EH (cell line): ENCODE measurements at regions not wholly inside any gene's neighbourhood (a gene's known extent, or its start where the extent isn't known, plus 50 kb on each side); places are given as distances from the start of the nearest gene placed in this dataset.

Experiments used
- DNase-seq: peaks from one replicate; pipeline ENCODE4 v3.0.0-alpha.2; 2015; ENCODE audit warnings: low read depth

DNA sequence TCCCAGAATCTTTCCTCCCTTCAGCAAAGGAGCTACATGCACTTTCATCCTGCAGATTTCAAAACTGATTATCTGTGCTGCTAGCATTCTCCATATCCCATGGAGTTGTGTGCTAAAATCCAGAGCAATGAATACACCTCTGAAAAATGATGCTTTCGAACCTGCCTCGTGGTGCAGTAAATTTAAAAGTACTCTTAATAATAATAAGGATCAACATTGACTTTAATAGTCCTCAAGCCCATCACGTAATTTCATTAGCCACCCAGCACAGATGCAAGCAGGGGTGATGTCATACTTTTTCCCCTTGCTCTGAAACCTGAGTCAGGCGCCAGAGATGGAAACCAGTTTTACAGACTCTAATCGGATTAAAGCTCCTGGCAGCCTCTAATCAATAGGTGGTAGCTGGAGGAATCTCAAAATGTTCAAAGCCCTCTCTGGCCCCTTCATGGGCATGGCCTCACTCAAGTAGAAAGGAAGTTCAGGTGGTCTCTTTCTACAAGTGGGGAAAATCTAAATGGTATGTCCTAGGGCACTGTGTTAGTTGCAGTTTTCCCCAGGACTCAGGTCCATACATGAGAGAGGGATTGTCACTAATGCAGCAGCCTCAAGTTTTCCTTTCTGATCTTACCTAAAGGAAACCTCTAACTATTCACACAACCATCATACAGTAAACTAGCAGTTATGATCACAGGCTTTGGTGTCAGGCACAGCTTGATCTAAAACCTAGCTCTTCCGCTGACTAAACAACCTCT, 221.6 kb upstream of the SLC30A5 start:
- DNase-seq = no peak

- no peak for DNase-seq
Observed at GRCh38 chr5:68873198-68873597, 220.6 kb upstream of the SLC30A5 start.

DNA sequence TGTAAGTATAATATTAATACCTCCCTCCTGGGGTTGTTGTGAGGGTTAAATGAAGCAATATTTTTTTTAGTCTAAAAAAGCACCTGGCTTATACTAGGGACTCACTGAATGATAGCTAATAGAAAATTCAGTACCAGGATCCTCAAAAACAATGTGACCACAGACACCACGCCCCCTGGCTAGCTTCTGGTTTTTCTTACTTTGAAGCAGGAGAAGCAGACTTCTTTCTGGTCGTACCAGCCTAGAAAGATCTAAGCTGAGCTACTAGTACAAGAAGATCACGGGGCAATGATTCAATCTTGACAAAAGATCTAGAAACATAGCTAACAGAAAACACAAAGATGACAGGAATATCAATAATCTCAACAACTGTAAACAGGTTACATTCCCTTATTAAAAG, 218.5 kb upstream of the SLC30A5 start:
- no peak for DNase-seq

- no peak for DNase-seq
Observed at GRCh38 chr5:68883436-68883835, 210.4 kb upstream of the SLC30A5 start.

DNA sequence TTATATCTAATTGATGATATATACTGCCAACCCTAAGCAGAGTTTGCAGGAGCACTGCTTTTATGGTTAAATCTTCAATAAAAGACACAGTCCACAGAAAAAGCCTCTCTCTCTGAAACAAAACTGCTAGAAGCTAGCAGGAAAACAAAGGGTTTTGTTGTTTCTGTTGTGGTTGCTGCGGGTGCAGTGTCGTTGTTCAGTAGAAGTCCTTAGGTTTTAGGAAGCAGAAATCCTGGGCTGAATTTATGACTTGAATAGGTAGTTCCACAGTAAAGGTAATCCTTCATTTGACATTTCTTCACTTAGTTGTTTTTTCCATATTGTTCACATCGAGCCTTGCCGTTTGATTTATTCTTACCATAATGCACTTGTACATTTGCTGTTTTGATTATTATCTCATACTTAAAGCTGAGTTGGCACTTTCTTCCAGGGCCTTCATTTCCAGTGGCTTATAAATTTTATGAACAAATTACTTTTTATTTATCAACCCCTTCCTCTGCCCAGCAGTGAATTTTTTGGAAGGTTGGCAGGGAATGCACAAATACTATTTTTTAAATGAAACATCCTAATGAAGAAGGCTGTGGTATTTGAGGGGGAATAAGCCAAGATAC, 209.6 kb upstream of the SLC30A5 start:
- DNase-seq = no peak

DNA sequence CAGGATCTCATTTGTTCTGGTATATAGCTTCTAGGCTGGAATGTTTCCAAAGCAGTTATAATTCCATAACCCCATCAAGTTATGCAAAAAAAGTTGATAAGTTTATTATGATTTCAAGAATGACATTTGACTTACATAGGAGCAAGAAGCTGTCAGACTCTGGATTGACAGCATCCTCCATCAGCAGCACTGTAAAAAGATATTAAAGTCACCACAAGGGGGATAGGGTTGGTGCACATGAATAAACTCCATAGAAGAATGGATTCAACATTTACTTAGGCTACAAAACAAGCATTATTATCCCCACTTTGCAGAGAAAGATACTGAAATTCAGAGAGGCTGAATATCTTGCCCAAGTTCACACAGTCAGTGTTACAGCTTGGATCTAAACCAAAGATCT, 208.9 kb upstream of the SLC30A5 start:
- peak; percentile 19 for DNase-seq

DNA sequence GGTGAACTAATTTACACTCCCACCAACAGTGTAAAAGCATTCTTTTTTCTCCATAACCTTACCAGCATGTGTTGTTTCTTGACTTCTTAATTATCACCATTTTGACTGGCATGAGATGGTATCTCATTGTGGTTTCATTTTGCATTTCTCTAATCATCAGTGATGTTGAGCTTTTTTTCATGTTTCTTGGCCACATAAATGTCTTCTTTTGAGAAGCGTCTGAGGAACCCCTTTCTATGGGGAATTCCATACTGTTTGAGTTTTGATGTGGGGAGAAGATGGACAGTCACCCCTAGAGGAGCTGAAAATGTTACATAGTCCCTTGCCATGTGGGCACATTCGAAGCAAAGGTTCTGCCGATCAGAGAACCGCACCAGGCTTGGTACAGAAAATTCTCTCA, 207.0 kb upstream of the SLC30A5 start:
- DNase-seq = no peak

DNA sequence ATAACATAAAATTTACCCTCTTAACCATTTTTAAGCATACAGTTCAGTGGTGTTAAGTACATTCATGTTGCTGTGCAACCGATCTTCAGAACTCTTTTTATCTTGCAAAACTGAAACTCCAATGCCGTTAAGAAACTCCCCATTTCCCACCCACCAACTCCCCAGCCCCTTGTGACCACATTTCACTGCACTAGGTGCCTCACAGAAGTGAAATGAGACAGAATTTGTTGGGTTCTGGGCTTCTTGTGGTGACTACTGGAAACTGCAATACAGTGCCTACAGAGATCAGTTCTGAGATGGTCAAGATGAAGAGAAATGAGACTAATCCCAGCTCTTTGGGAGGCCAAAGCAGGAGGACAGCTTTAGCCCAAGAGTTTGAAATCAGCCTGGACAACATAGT, 202.1 kb upstream of the SLC30A5 start:
- no peak for DNase-seq

- peak; percentile 17 for DNase-seq
Observed at GRCh38 chr5:68894673-68895072, 199.1 kb upstream of the SLC30A5 start.

GRCh38 chr5:68898951-68899471, 194.8 kb upstream of the SLC30A5 start:
- DNase-seq = peak; percentile 78

- peak; percentile 78 for DNase-seq
Observed at GRCh38 chr5:68911840-68912690, 181.7 kb upstream of the SLC30A5 start.

DNA sequence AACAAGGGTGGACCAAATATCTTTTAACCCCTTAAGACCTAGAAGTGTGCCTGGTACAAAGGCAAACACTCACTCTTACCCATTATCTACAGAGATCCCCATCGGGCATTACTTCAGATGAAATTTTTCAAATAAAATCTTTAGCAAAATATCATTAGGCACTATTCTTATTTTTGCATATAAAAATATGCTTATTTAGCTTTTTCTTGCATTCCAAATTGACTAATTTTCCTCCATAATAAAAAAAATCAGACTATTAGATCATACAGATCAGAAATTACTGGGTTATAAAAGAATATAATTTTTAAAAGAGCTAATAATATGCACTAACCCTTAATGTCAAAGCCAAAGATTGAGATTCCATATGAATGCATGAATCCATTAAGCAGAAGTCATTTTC, 178.7 kb upstream of the SLC30A5 start:
- no peak for DNase-seq

- no peak for DNase-seq
Observed at GRCh38 chr5:68918306-68918705, 175.5 kb upstream of the SLC30A5 start.

GRCh38 chr5:68919988-68920490, 173.8 kb upstream of the SLC30A5 start:
- DNase-seq = no peak

DNA sequence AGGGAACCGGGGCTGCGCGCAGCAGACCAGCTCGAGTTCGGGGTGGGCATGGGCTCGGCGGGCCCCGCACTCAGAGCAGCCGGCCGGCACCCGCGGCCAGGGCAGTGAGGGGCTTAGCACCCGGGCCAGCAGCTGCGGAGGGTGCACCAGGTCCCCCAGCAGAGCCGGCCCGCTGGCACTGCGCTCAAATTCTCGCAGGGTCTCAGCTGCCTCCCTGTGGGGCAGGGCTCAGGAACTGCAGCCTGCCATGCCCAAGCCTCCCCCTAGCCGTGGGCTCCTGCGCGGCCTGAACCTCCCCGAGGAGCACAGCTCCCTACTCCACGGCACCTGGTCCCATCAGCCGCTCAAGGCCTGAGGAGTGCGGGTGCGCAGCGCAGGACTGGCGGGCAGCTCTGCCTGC, 172.9 kb upstream of the SLC30A5 start:
- no peak for DNase-seq

- DNase-seq = no peak
Observed at GRCh38 chr5:68922172-68922987, 171.4 kb upstream of the SLC30A5 start.

DNA sequence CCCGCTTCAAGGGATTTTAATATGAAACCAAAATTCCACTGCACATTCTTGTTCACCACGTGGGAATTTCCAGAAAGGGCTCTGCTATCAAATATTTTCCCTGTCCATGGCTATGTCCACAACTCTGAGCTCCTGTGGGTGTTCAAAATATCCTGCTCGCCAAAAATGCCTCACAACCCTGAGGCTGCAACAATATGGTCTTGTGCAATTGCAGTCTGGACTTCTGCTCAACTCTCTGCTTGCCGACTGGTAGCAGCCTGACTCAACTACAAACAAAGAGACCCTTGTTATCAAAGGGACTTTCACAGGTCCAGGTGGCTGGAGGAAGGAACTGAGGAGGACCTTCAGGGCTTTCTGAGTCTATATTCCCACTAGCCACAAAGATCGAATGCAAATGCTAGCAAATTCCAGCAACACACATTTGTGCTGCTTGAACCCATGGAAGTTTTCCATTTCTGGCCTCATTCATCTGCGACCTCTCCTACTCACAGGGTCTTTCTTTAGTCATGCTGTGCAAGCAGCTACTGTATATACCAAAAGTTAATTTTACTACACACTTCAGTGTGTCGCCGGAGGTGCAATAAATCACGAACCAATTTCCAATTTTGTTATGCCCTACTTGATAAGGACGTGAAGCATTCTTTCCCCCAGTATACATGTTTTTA, 169.2 kb upstream of the SLC30A5 start:
- peak; percentile 78 for DNase-seq

DNA sequence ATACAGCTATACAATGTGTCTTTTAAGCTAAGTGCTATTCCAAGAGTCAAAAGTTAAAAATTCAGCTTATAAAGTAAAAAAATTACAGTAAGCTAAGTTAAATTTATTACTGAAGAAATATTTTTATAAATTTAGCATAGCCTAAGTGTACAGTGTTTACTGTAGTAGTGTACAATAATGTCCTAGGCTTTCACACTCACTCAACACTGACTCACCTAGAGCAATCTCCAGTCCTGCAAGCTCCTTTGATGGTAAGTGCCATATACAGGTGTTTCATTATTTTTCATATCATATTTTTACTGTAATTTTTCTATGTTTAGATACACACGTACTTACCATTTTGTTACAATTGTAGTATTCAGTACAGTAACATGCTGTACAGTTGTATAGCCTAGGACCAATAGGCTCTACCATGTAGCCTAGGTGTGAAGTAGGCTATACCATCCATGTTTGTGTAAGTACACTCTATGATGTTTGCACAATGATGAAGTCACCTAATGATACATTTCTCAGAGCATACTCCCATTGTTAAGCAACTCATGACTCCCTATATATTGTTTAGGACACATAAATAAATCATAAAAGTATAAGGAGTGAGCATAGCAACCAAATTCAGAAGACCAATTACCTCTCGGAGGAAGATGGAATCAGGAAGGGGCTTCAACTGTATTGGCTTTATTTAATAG, 165.1 kb upstream of the SLC30A5 start:
- DNase-seq = no peak

DNA sequence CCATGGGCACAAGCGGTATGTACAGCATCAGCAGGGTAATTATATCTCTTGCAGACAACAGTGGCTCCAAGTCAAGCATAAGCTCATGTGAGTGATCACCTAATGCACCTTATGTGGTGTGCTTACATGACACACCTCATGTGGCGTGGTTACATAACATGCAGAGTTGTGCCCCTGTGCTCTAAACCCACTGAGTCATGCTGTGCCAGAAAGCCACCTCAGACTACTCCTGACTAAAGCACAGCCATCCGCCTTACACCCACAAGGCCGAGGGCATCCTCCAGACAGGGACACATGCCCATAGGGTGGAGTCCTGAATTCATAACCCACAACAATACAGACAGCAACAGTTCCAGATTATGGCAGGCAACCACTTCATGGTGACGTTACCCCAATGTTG, 163.7 kb upstream of the SLC30A5 start:
- no peak for DNase-seq

DNA sequence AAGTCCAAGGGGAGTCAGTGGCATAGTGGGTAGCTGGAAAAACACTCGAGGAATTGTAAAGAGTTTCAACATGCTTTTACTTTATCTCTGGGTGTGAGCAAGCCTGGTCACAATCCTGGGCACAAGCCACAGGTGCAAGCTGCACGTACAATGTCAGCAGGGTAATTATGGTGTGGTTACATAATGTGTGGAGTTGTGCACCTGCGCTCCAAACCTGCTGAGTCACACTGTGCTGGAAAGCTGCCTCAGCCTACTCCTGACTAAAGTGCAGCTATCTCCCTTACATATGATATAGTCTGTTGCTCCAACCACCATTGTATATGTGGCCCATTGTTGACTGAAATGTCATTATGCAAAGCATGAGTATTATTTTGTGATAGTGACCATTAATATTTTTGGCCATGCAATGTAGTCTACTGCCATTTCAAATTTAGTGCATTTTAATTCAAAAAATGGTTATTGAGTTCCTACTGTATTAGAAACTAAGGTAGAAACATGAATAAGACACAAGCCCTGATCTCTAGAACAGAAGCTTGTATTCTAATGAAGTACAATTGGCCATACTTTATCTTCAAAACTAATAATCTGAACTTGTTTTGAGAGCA, 160.9 kb upstream of the SLC30A5 start:
- no peak for DNase-seq
